Nephron (organoid): ENCODE measurements at regions not wholly inside any gene's neighbourhood (a gene's known extent, or its start where the extent isn't known, plus 50 kb on each side); places are given as distances from the start of the nearest gene placed in this dataset.

Experiments
- H3K27ac Mint-ChIP-seq, 3 experiments: 2 replicates each; pipeline ENCODE4 v1.8.0; 2020; ENCODE audit warnings: mixed read lengths in 3 of 3, mild to moderate bottlenecking in 2 of 3, moderate library complexity in 1 of 3
- H3K27me3 Mint-ChIP-seq: 2 replicates; pipeline ENCODE4 v1.8.0; 2021; ENCODE audit warnings: low read depth, mild to moderate bottlenecking, moderate library complexity, mixed read lengths
- H3K36me3 Mint-ChIP-seq: 2 replicates; pipeline ENCODE4 v1.8.0; 2020; ENCODE audit warnings: low read depth, mixed read lengths
- H3K4me1 Mint-ChIP-seq: 2 replicates; pipeline ENCODE4 v1.8.0; 2020; ENCODE audit warnings: mixed read lengths
- H3K4me3 Mint-ChIP-seq, 3 experiments: 2 replicates each; pipeline ENCODE4 v1.8.0; 2020; ENCODE audit warnings: mild to moderate bottlenecking in 3 of 3, mixed read lengths in 3 of 3, moderate library complexity in 2 of 3
- H3K9me3 Mint-ChIP-seq: 2 replicates; pipeline ENCODE4 v1.8.0; 2020; ENCODE audit warnings: mixed read lengths
- TF ChIP-seq, protein P1 (sequence below), 3 experiments: fragments of 200-600 bp; sonication (generic); IDR thresholded peaks; one replicate each; pipeline ENCODE4 v1.5.0; 2021; ENCODE audit warnings: antibody characterized with exemption in 3 of 3; ENCODE audit not compliant: unreplicated experiment in 3 of 3

GRCh38 chr2:118474541-118474920, 372.9 kb downstream of the EN1 start:
- no peaks in the 10 kb centered on the region for H3K36me3 Mint-ChIP-seq
- H3K9me3 Mint-ChIP-seq, result no peaks in the 10 kb centered on the region
- peaks cover 8% of the 10 kb centered on the region for H3K27me3 Mint-ChIP-seq
- no peak overlapping the region for H3K4me3 Mint-ChIP-seq
- TF ChIP-seq, protein P1, sequence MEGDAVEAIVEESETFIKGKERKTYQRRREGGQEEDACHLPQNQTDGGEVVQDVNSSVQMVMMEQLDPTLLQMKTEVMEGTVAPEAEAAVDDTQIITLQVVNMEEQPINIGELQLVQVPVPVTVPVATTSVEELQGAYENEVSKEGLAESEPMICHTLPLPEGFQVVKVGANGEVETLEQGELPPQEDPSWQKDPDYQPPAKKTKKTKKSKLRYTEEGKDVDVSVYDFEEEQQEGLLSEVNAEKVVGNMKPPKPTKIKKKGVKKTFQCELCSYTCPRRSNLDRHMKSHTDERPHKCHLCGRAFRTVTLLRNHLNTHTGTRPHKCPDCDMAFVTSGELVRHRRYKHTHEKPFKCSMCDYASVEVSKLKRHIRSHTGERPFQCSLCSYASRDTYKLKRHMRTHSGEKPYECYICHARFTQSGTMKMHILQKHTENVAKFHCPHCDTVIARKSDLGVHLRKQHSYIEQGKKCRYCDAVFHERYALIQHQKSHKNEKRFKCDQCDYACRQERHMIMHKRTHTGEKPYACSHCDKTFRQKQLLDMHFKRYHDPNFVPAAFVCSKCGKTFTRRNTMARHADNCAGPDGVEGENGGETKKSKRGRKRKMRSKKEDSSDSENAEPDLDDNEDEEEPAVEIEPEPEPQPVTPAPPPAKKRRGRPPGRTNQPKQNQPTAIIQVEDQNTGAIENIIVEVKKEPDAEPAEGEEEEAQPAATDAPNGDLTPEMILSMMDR (IDR thresholded peaks at IDR 0.05; ENCODE audit: unreplicated experiment in 3 of 3), result no peak
- peaks cover 15% of the 10 kb centered on the region for H3K4me1 Mint-ChIP-seq
- H3K27ac Mint-ChIP-seq, result no peak overlapping the region

DNA sequence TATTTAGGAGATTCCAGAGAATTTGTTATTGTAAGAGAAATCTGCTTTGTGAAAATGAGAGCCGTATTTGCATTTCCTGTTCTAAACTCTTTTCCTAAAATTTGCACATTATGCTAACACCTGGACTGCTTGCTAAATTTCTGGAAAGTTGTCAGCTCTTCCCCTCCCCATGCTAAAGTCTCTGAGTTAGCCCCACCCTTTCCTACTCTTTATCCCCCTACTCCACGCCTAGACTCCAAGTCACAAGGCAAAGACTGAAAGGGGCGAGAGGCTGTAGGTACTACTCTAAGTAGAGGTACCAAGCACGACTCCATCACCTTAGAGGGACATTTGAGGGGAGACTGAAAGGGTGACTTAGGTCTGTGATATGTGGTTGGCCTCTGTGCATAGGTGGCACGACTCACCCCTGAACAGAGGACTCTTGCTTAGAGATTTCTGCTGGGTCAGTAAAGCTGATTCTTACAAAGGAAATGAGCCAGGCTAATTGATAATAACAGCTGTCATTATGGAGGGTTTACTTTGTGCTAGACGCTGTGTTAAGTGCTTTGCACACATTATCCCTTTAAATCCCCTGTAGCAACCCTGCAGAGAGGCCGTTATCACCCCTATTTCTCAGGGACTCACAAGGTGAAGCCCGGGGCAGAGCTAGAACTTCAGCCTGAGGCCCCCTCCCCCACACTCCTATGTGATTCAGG, 373.5 kb downstream of the EN1 start:
- TF ChIP-seq, protein P1 (IDR thresholded peaks at IDR 0.05; ENCODE audit: unreplicated experiment in 3 of 3), result no peak
- H3K36me3 Mint-ChIP-seq, result no peaks in the 10 kb centered on the region

GRCh38 chr2:118473241-118473640, 374.2 kb downstream of the EN1 start:
- no peak overlapping the region for H3K4me3 Mint-ChIP-seq
- H3K36me3 Mint-ChIP-seq, result no peaks in the 10 kb centered on the region
- no peak overlapping the region for H3K27ac Mint-ChIP-seq
- H3K27me3 Mint-ChIP-seq, result peaks cover 4% of the 10 kb centered on the region
- TF ChIP-seq, protein P1 (IDR thresholded peaks at IDR 0.05; ENCODE audit: unreplicated experiment in 3 of 3), result no peak
- H3K4me1 Mint-ChIP-seq, result peaks cover 15% of the 10 kb centered on the region
- no peaks in the 10 kb centered on the region for H3K9me3 Mint-ChIP-seq

More for the DNA sequence above, 373.5 kb downstream of the EN1 start:
- H3K4me3 Mint-ChIP-seq, result no peak overlapping the region
- no peak overlapping the region for H3K27ac Mint-ChIP-seq
- peaks cover 4% of the 10 kb centered on the region for H3K27me3 Mint-ChIP-seq
- peaks cover 15% of the 10 kb centered on the region for H3K4me1 Mint-ChIP-seq
- no peaks in the 10 kb centered on the region for H3K9me3 Mint-ChIP-seq

DNA sequence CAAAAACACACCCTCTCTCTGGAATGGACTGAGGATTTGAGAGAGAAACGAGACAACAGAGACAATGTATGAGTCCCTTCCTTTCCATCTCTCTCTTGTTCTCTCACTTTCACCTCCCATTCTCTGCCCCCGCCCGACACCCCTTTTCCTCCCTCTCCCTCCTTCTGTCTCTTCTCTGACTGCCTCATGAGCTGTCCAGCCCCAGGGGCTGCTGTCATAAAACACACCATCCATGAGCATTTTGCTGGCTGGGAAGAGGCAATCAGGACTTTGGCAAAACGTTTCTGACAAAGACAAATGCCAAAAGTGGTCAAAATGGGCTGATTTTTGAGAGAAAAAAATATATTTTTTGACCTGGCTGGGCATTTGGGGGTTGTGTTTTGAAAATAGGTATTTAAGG, 377.2 kb downstream of the EN1 start:
- Mint-ChIP-seq H3K9me3 (no peaks in the 10 kb centered on the region), H3K36me3 (no peaks in the 10 kb centered on the region), H3K4me1 (peaks cover 9% of the 10 kb centered on the region), H3K27me3 (peaks cover 10% of the 10 kb centered on the region), H3K27ac (no peak overlapping the region), H3K4me3 (no peak overlapping the region)
- TF ChIP-seq, protein P1 (IDR thresholded peaks at IDR 0.05; ENCODE audit: unreplicated experiment in 3 of 3), result no peak

- Mint-ChIP-seq H3K36me3 (no peaks in the 10 kb centered on the region), H3K27ac (no peak overlapping the region), H3K4me1 (peaks cover 3% of the 10 kb centered on the region), H3K27me3 (peaks cover 14% of the 10 kb centered on the region), H3K4me3 (no peak overlapping the region), H3K9me3 (no peaks in the 10 kb centered on the region)
- TF ChIP-seq, protein P1 (IDR thresholded peaks at IDR 0.05; ENCODE audit: unreplicated experiment in 3 of 3), result no peak
Measured at GRCh38 chr2:118469103-118469502, 378.3 kb downstream of the EN1 start.
